Endothelial cell of umbilical vein (primary cell): ENCODE measurements at regions not wholly inside any gene's neighbourhood (a gene's known extent, or its start where the extent isn't known, plus 50 kb on each side); places are given as distances from the start of the nearest gene placed in this dataset.

Experiments
- BruUV-seq: library from RNA; stranded (reverse); fragments of 400-500 nt; replicated peaks from 2 replicates; lab custom pipeline; 2021; lab: Mats Ljungman, UMichigan
- CTCF ChIA-PET: fragments of 300-600, 350-600 bp; sonication (Branson Sonifier 250); formaldehyde crosslinking; loops from one replicate; lab custom pipeline; 2021; ENCODE audit warnings: antibody characterized with exemption, inconsistent platforms; lab: Charles Lee
- POLR2A ChIA-PET: fragments of 300-600, 350-600 bp; sonication (Branson Sonifier 250); formaldehyde crosslinking; loops from one replicate; lab custom pipeline; 2021; ENCODE audit warnings: antibody characterized with exemption, inconsistent platforms; lab: Charles Lee
- DNase-seq: peaks from one replicate; pipeline ENCODE4 v3.0.0-alpha.2; 2011; ENCODE audit warnings: low read depth, low spot score
- FAIRE-seq: peaks from 2 replicates; lab custom pipeline; 2011; peaks lifted over from hg19 to GRCh38; lab: Jason Lieb, UNC
- H2AFZ ChIP-seq: 2 replicates; pipeline ENCODE4 v1.6.0; 2012; ENCODE audit warnings: low read depth, low read length, control low read depth, inconsistent platforms
- H3K27ac ChIP-seq: 2 replicates; pipeline ENCODE4 v1.5.1; 2011; ENCODE audit warnings: low read depth, mild to moderate bottlenecking, control low read depth, low read length, moderate library complexity; ENCODE audit not compliant: insufficient read depth
- H3K27me3 ChIP-seq, 2 experiments: 2 replicates each; pipeline versions ENCODE4 v1.6.0 to v1.6.1; 2011; ENCODE audit warnings: low read length in 2 of 2, mixed read lengths in 1 of 2; ENCODE audit not compliant: control insufficient read depth in 2 of 2, insufficient read depth in 2 of 2
- H3K36me3 ChIP-seq, 2 experiments: 2 replicates in 1 of 2; 3 replicates in 1 of 2; pipeline ENCODE4 v1.5.1; 2011; ENCODE audit warnings: low read length in 2 of 2, mild to moderate bottlenecking in 1 of 2, moderate library complexity in 1 of 2; ENCODE audit not compliant: control insufficient read depth in 2 of 2, insufficient read depth in 2 of 2; ENCODE audit errors: extremely low read depth in 1 of 2
- H3K4me1 ChIP-seq: 3 replicates; pipeline ENCODE4 v1.5.1; 2011; ENCODE audit warnings: mild to moderate bottlenecking, low read length; ENCODE audit not compliant: control insufficient read depth, insufficient read depth; ENCODE audit errors: extremely low read depth
- H3K4me2 ChIP-seq: 2 replicates; pipeline ENCODE4 v1.6.1; 2011; ENCODE audit warnings: low read length, control low read depth, mixed read lengths; ENCODE audit not compliant: insufficient read depth
- H3K4me3 ChIP-seq, 3 experiments: fragments of 200-600 bp in 1 of 3; sonication (generic), shearing (Covaris generic) in 1 of 3; replicated peaks in 1 of 3; 2 replicates each; pipeline ENCODE4 v1.5.1; 2011 to 2016; ENCODE audit warnings: control low read depth in 3 of 3, low read length in 3 of 3, mild to moderate bottlenecking in 2 of 3, inconsistent platforms in 1 of 3, low read depth in 1 of 3, moderate library complexity in 1 of 3; ENCODE audit not compliant: insufficient read depth in 1 of 3
- H3K79me2 ChIP-seq: 2 replicates; pipeline ENCODE4 v1.6.0; 2012; ENCODE audit warnings: low read length, inconsistent platforms; ENCODE audit not compliant: control insufficient read depth, insufficient read depth
- H3K9ac ChIP-seq: replicated peaks from 2 replicates; pipeline ENCODE3; 2011; ENCODE audit warnings: low read length, control low read depth; ENCODE audit not compliant: insufficient read depth; ENCODE audit errors: extremely low read depth
- H3K9me1 ChIP-seq: replicated peaks from 3 replicates; pipeline ENCODE4 v1.6.0; 2011; ENCODE audit warnings: mild to moderate bottlenecking, low read length; ENCODE audit not compliant: control insufficient read depth, insufficient read depth; ENCODE audit errors: extremely low read depth
- H3K9me3 ChIP-seq: replicated peaks from 2 replicates; pipeline ENCODE4 v1.5.1; 2012; ENCODE audit warnings: low read length, inconsistent platforms; ENCODE audit not compliant: control insufficient read depth, insufficient read depth
- H4K20me1 ChIP-seq: replicated peaks from 2 replicates; pipeline ENCODE3; 2011; ENCODE audit warnings: mild to moderate bottlenecking, low read length; ENCODE audit not compliant: control insufficient read depth, insufficient read depth; ENCODE audit errors: extremely low read depth
- CTCF ChIP-seq, 2 donors: IDR thresholded peaks; 1 replicate in 1 of 2; 2 replicates in 1 of 2; pipeline ENCODE4 v1.5.1; 2011; ENCODE audit warnings: low read length in 2 of 2, mild to moderate bottlenecking in 2 of 2, moderate library complexity in 2 of 2, control low read depth in 1 of 2, inconsistent platforms in 1 of 2, low read depth in 1 of 2; ENCODE audit not compliant: insufficient read depth in 1 of 2; ENCODE audit errors: extremely low read depth in 1 of 2
- EZH2 ChIP-seq: IDR thresholded peaks from 2 replicates; pipeline ENCODE4 v1.6.1; 2012; ENCODE audit warnings: borderline replicate concordance, low read depth, mild to moderate bottlenecking, moderate library complexity, low read length, inconsistent platforms; ENCODE audit not compliant: severe bottlenecking
- FOS ChIP-seq: IDR thresholded peaks from 2 replicates; pipeline ENCODE4 v1.6.1; 2011; ENCODE audit warnings: mild to moderate bottlenecking, low read length, moderate library complexity, borderline replicate concordance; ENCODE audit not compliant: insufficient read depth
- GATA2 ChIP-seq: IDR thresholded peaks from 2 replicates; pipeline ENCODE4 v1.7.0; 2011; ENCODE audit warnings: low read depth, mild to moderate bottlenecking, moderate library complexity, mixed read lengths, low read length; ENCODE audit not compliant: insufficient read length, insufficient read depth
- JUN ChIP-seq: IDR thresholded peaks from 2 replicates; pipeline ENCODE4 v1.6.1; 2011; ENCODE audit warnings: borderline replicate concordance, low read depth; ENCODE audit not compliant: insufficient read length, insufficient read depth
- MAX ChIP-seq: IDR thresholded peaks from 2 replicates; pipeline ENCODE4 v1.6.1; 2011; ENCODE audit not compliant: insufficient read depth, insufficient read length
- POLR2AphosphoS5 ChIP-seq: IDR thresholded peaks from 2 replicates; pipeline ENCODE4 v1.6.1; 2012; ENCODE audit warnings: low read depth, mild to moderate bottlenecking, control low read depth, low read length, moderate library complexity; ENCODE audit not compliant: insufficient read depth
- dilution Hi-C: fragments of 300-500 bp; cut with MboI; formaldehyde crosslinking; loops from one replicate; pipeline ENCODE4 v1.15.0; 2019; ENCODE audit warnings: low sequenced_read_pairs; ENCODE audit not compliant: extremely low pct_ligation_motif_present
- intact Hi-C: fragments of 100-400 bp; cut with micrococcal nuclease; formaldehyde crosslinking; loops from one replicate; pipeline ENCODE4 v1.10.0; 2022

- no peak for FAIRE-seq
- CTCF ChIA-PET = no interaction called here
- POLR2A ChIA-PET = no interaction called here
Observed at GRCh38 chr5:20323323-20323722, 335.3 kb upstream of the CDH18 start.

More at GRCh38 chr5:20323323-20323722, 335.3 kb upstream of the CDH18 start:
- H3K4me1 ChIP-seq = no peaks in the 10 kb centered on the region
- no peak overlapping the region for H3K9ac ChIP-seq
- dilution Hi-C loops = no loop called here
- H3K27ac ChIP-seq = no peak overlapping the region
- no peak for DNase-seq
- no peaks in the 10 kb centered on the region for H3K9me1 ChIP-seq
- BruUV-seq = no TSS peak
- no peaks in the 10 kb centered on the region for H3K27me3 ChIP-seq
- H3K9me3 ChIP-seq = peaks cover 6% of the 10 kb centered on the region
- H3K36me3 ChIP-seq = no peaks in the 10 kb centered on the region
- intact Hi-C loops = no loop called here
- no peak overlapping the region for H3K4me3 ChIP-seq
- H4K20me1 ChIP-seq = no peaks in the 10 kb centered on the region
- TF ChIP-seq FOS = no peak
- TF ChIP-seq POLR2AphosphoS5 = no peak
- TF ChIP-seq JUN = no peak
- TF ChIP-seq MAX = no peak
- TF ChIP-seq CTCF (IDR thresholded peaks at IDR 0.05; ENCODE audit: extremely low read depth in 1 of 2, insufficient read depth in 1 of 2, low read depth in 1 of 2, low read length in 2 of 2) = no peak
- no peak for TF ChIP-seq GATA2
- TF ChIP-seq EZH2 = no peak
- no peak overlapping the region for H2AFZ ChIP-seq
- H3K4me2 ChIP-seq = no peak overlapping the region
- H3K79me2 ChIP-seq = no peaks in the 10 kb centered on the region
